ENCODE measurements at regions not wholly inside any gene's neighbourhood (a gene's known extent, or its start where the extent isn't known, plus 50 kb on each side); places are given as distances from the start of the nearest gene placed in this dataset.

DNA sequence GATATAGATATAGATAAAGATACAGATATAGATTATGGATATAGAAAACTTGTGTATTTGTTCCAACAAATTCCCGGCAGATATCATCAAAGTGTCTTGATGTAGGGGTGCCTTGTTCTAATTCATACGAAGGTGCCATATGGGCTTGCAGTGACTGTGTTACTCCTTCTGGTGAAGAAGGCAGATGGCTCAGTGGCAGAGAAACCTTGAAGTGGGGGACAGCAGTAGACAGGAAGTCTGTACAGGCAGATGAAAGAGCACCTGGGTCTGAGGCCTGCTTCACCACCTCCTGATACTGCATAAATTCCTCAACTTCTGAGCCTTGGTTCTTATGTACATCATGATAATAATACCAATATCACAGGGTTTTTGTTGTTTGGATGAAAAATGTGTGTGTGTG lies 179.5 kb upstream of the GATB start:
- intact Hi-C loops (cut with micrococcal nuclease) = no loop called here
- H3K9ac ChIP-seq (ENCODE audit: low read length) = no peak overlapping the region
- H3K27ac ChIP-seq (ENCODE audit: low read length) = no peak overlapping the region
- H3K9me2 ChIP-seq (replicated peaks; ENCODE audit: low read length) = no peaks in the 10 kb centered on the region
- TF ChIP-seq EZH2 (IDR thresholded peaks at IDR 0.05; ENCODE audit: low read length, unreplicated experiment) (no peak), EZH2phosphoT487 (IDR thresholded peaks at IDR 0.05; ENCODE audit: borderline replicate concordance, low read length) (no peak)
- TF ChIP-seq, protein P1, sequence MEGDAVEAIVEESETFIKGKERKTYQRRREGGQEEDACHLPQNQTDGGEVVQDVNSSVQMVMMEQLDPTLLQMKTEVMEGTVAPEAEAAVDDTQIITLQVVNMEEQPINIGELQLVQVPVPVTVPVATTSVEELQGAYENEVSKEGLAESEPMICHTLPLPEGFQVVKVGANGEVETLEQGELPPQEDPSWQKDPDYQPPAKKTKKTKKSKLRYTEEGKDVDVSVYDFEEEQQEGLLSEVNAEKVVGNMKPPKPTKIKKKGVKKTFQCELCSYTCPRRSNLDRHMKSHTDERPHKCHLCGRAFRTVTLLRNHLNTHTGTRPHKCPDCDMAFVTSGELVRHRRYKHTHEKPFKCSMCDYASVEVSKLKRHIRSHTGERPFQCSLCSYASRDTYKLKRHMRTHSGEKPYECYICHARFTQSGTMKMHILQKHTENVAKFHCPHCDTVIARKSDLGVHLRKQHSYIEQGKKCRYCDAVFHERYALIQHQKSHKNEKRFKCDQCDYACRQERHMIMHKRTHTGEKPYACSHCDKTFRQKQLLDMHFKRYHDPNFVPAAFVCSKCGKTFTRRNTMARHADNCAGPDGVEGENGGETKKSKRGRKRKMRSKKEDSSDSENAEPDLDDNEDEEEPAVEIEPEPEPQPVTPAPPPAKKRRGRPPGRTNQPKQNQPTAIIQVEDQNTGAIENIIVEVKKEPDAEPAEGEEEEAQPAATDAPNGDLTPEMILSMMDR (conservative IDR thresholded peaks at IDR 0.05; ENCODE audit: low read depth, low read length) = no peak
- no peak overlapping the region for H2AFZ ChIP-seq (ENCODE audit: low read length)
- no TSS peak for BruUV-seq (replicated peaks)
- ChIA-PET POLR2A (ENCODE audit: unreplicated experiment) (no interaction called here), CTCF (no interaction called here)
- H3K4me1 ChIP-seq (ENCODE audit: insufficient read depth, low read length) = no peaks in the 10 kb centered on the region
- H3K27me3 ChIP-seq (ENCODE audit: low read length) = no peaks in the 10 kb centered on the region
- no peaks in the 10 kb centered on the region for H3K79me2 ChIP-seq (ENCODE audit: low read length)
- no peaks in the 10 kb centered on the region for H4K20me1 ChIP-seq (ENCODE audit: low read length)
- H3K36me3 ChIP-seq (ENCODE audit: low read depth, low read length) = no peaks in the 10 kb centered on the region
- DNase-seq = no peak
- ATAC-seq = no peak
- H3K4me2 ChIP-seq (ENCODE audit: low read length) = no peak overlapping the region
- H3F3A ChIP-seq (ENCODE audit: low read length, unreplicated experiment) = no peaks in the 10 kb centered on the region
- H3K4me3 ChIP-seq (ENCODE audit: low read length) = no peak overlapping the region
- H3K9me3 ChIP-seq (ENCODE audit: low read length) = no peaks in the 10 kb centered on the region; the same call in 1 of the 2 replicates

DNA sequence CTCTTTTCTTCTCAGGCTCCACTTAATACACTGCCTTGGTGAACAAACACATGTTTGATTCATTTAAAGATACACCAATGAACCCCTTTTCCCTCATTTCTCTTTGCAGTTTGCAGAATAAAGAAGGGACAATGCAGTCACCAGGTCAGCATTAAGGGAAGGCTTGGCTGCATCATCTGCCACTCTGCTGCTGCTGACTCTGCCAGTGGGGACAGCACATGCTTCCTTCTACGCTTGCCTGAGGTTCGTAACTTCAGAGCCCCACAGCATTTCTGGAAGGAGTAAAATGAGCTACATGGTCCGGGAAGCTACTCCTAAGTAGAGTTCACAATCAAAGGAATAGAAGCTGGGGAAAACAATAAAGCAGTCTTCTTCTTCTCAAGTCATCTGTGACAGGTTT lies 178.9 kb upstream of the GATB start:
- no peaks in the 10 kb centered on the region for H3K27me3 ChIP-seq (ENCODE audit: low read length)
- no peak for ATAC-seq
- H3K79me2 ChIP-seq (ENCODE audit: low read length) = no peaks in the 10 kb centered on the region
- H3K36me3 ChIP-seq (ENCODE audit: low read depth, low read length) = no peaks in the 10 kb centered on the region
- no peaks in the 10 kb centered on the region for H3K4me1 ChIP-seq (ENCODE audit: insufficient read depth, low read length)
- no peak overlapping the region for H2AFZ ChIP-seq (ENCODE audit: low read length)
- no peak overlapping the region for H3K4me2 ChIP-seq (ENCODE audit: low read length)
- no peaks in the 10 kb centered on the region; the same call in 1 of the 2 replicates for H3K9me3 ChIP-seq (ENCODE audit: low read length)
- TF ChIP-seq EZH2 (IDR thresholded peaks at IDR 0.05; ENCODE audit: low read length, unreplicated experiment) (no peak), EZH2phosphoT487 (IDR thresholded peaks at IDR 0.05; ENCODE audit: borderline replicate concordance, low read length) (no peak)
- TF ChIP-seq, protein P1 (conservative IDR thresholded peaks at IDR 0.05; ENCODE audit: low read depth, low read length) = no peak
- H3K9ac ChIP-seq (ENCODE audit: low read length) = no peak overlapping the region
- BruUV-seq (replicated peaks) = no TSS peak
- DNase-seq = no peak
- no peak overlapping the region for H3K27ac ChIP-seq (ENCODE audit: low read length)
- POLR2A ChIA-PET (ENCODE audit: unreplicated experiment) = no interaction called here
- no peaks in the 10 kb centered on the region for H4K20me1 ChIP-seq (ENCODE audit: low read length)
- no peak overlapping the region for H3K4me3 ChIP-seq (ENCODE audit: low read length)
- CTCF ChIA-PET = no interaction called here
- intact Hi-C loops (cut with micrococcal nuclease) = no loop called here
- no peaks in the 10 kb centered on the region for H3F3A ChIP-seq (ENCODE audit: low read length, unreplicated experiment)
- no peaks in the 10 kb centered on the region for H3K9me2 ChIP-seq (replicated peaks; ENCODE audit: low read length)

DNA sequence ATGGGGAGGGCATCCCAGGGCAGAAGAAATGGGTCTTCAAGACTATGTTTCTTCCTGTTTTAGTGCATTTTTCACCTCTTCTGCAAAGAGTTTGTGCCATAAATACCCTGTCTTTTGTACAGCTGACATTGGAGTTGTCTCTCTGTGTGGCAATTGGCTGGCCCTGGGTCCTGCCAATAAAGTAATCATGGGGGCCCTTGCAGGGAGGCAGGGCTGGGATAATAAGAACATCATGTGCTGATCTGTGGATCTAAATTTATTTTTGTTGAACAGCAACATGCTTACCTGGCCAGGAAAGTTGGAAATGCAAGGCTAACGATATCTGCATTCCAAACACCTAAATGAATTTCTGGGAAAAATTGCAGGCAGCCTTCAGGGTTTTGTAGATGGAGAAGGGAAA lies 174.6 kb upstream of the GATB start:
- DNase-seq = no peak
- intact Hi-C loops (cut with micrococcal nuclease) = no loop called here
- Histone ChIP-seq H3K27ac (ENCODE audit: low read length) (no peak overlapping the region), H3K9me3 (ENCODE audit: low read length) (no peaks in the 10 kb centered on the region), H3K4me3 (ENCODE audit: low read length) (no peak overlapping the region), H3K9me2 (replicated peaks; ENCODE audit: low read length) (no peaks in the 10 kb centered on the region), H3K36me3 (ENCODE audit: low read depth, low read length) (no peaks in the 10 kb centered on the region), H2AFZ (ENCODE audit: low read length) (no peak overlapping the region), H3K4me2 (ENCODE audit: low read length) (no peak overlapping the region), H3K27me3 (ENCODE audit: low read length) (no peaks in the 10 kb centered on the region), H3K4me1 (ENCODE audit: insufficient read depth, low read length) (no peaks in the 10 kb centered on the region), H3F3A (ENCODE audit: low read length, unreplicated experiment) (no peaks in the 10 kb centered on the region), H3K79me2 (ENCODE audit: low read length) (no peaks in the 10 kb centered on the region), H3K9ac (ENCODE audit: low read length) (no peak overlapping the region), H4K20me1 (ENCODE audit: low read length) (no peaks in the 10 kb centered on the region)
- TF ChIP-seq EZH2phosphoT487 (IDR thresholded peaks at IDR 0.05; ENCODE audit: borderline replicate concordance, low read length) (no peak), EZH2 (IDR thresholded peaks at IDR 0.05; ENCODE audit: low read length, unreplicated experiment) (no peak)
- TF ChIP-seq, protein P1 (conservative IDR thresholded peaks at IDR 0.05; ENCODE audit: low read depth, low read length) = no peak
- no TSS peak for BruUV-seq (replicated peaks)
- POLR2A ChIA-PET (ENCODE audit: unreplicated experiment) = no interaction called here
- no peak for ATAC-seq
- CTCF ChIA-PET = no interaction called here

All from PC-3 (cell line).